ENCODE measurements at regions not wholly inside any gene's neighbourhood (a gene's known extent, or its start where the extent isn't known, plus 50 kb on each side); places are given as distances from the start of the nearest gene placed in this dataset.

DNA sequence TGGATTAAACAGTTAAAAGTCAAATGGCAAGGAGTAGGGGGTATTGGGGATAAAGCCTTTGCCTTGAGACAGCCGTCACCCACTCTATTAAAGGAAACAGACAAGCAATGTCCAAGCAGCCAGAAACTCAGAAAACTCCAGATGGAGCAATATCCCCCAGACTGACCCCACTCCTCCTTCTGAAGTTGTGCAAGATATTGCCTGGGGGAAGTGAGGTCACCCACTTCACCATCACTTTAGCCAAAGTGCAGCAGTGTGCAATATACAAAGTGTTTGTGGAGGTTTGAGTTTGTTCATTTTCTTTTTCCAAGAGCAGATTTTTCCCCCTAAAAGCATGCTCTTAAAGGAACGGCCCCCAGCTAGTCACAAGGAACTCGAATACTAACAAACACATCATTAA lies 125.1 kb downstream of the ETS2 start:
- Histone ChIP-seq H3K4me3 (ENCODE audit: low read depth in 1 of 3, low read length in 3 of 3) (no peak overlapping the region), H3K9ac (ENCODE audit: low read depth in 1 of 2, low read length in 2 of 2) (no peak overlapping the region), H3K4me1 (ENCODE audit: control insufficient read depth in 4 of 4, insufficient read depth in 4 of 4, low read length in 3 of 4) (peaks cover 0 to 3% (median 0%) of the 10 kb centered on the region in 4 donors), H3K36me3 (ENCODE audit: control insufficient read depth in 4 of 4, insufficient read depth in 3 of 4, low read depth in 1 of 4, low read length in 3 of 4) (no peaks in the 10 kb centered on the region), H3K27me3 (ENCODE audit: control insufficient read depth in 4 of 4, insufficient read depth in 4 of 4, low read length in 3 of 4) (no peaks in the 10 kb centered on the region), H3K27ac (ENCODE audit: low read depth in 1 of 2, low read length in 2 of 2) (no peak overlapping the region), H3K9me3 (ENCODE audit: control insufficient read depth in 4 of 4, low read length in 3 of 4) (no peaks in the 10 kb centered on the region)
- peak; percentile 26 to 43 for TF ChIP-seq RXRA (IDR thresholded peaks at IDR 0.05)
- TF ChIP-seq FOXA1 (IDR thresholded peaks at IDR 0.05), result no peak
- TF ChIP-seq NR2F2 (IDR thresholded peaks at IDR 0.05), result peak; percentile 56
- TF ChIP-seq RAD21 (IDR thresholded peaks at IDR 0.05), result peak in 1 of 2 donors; percentile 9
- no peak for TF ChIP-seq FOXA2 (IDR thresholded peaks at IDR 0.05)
- TF ChIP-seq, protein P1, sequence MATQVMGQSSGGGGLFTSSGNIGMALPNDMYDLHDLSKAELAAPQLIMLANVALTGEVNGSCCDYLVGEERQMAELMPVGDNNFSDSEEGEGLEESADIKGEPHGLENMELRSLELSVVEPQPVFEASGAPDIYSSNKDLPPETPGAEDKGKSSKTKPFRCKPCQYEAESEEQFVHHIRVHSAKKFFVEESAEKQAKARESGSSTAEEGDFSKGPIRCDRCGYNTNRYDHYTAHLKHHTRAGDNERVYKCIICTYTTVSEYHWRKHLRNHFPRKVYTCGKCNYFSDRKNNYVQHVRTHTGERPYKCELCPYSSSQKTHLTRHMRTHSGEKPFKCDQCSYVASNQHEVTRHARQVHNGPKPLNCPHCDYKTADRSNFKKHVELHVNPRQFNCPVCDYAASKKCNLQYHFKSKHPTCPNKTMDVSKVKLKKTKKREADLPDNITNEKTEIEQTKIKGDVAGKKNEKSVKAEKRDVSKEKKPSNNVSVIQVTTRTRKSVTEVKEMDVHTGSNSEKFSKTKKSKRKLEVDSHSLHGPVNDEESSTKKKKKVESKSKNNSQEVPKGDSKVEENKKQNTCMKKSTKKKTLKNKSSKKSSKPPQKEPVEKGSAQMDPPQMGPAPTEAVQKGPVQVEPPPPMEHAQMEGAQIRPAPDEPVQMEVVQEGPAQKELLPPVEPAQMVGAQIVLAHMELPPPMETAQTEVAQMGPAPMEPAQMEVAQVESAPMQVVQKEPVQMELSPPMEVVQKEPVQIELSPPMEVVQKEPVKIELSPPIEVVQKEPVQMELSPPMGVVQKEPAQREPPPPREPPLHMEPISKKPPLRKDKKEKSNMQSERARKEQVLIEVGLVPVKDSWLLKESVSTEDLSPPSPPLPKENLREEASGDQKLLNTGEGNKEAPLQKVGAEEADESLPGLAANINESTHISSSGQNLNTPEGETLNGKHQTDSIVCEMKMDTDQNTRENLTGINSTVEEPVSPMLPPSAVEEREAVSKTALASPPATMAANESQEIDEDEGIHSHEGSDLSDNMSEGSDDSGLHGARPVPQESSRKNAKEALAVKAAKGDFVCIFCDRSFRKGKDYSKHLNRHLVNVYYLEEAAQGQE (IDR thresholded peaks at IDR 0.05), result no peak
- no peak for TF ChIP-seq TAF1 (conservative IDR thresholded peaks at IDR 0.05)
- no peak for TF ChIP-seq EGR1 (IDR thresholded peaks at IDR 0.05; ENCODE audit: low read depth in 2 of 2)
- no peak for DNase-seq (ENCODE audit: low spot score)
- WGBS, result 51% methylated on average over 3 of the region's 3 CpGs

DNA sequence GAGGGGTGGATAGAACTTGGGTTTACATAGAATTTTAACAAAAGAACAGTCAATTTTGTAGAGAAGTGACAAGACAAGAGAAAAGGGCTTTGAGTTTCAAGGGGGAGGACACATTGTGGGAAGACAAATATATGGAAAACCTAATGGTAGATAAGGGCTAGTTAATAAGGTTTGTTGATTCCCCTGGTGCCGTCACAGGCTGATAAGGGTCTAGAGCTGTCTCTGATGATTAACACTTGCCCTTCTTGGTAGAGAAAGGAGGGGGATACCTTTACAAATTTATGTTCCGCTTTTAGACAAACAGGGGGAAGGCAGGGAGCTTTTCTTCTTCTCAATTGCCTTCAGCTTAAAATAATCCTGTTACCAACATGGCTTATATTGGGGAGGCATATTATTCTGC lies 124.3 kb downstream of the ETS2 start:
- 89% methylated on average over 2 of the region's 2 CpGs for WGBS
- Histone ChIP-seq H3K9me3 (ENCODE audit: control insufficient read depth in 4 of 4, low read length in 3 of 4) (no peaks in the 10 kb centered on the region), H3K27me3 (ENCODE audit: control insufficient read depth in 4 of 4, insufficient read depth in 4 of 4, low read length in 3 of 4) (no peaks in the 10 kb centered on the region), H3K27ac (ENCODE audit: low read depth in 1 of 2, low read length in 2 of 2) (no peak overlapping the region), H3K9ac (ENCODE audit: low read depth in 1 of 2, low read length in 2 of 2) (no peak overlapping the region), H3K36me3 (ENCODE audit: control insufficient read depth in 4 of 4, insufficient read depth in 3 of 4, low read depth in 1 of 4, low read length in 3 of 4) (no peaks in the 10 kb centered on the region), H3K4me1 (ENCODE audit: control insufficient read depth in 4 of 4, insufficient read depth in 4 of 4, low read length in 3 of 4) (peaks cover 0 to 3% (median 0%) of the 10 kb centered on the region in 4 donors), H3K4me3 (ENCODE audit: low read depth in 1 of 3, low read length in 3 of 3) (no peak overlapping the region)
- TF ChIP-seq SP1 (IDR thresholded peaks at IDR 0.05) (no peak), HNF4G (IDR thresholded peaks at IDR 0.05) (no peak), HNF4A (conservative IDR thresholded peaks at IDR 0.05) (no peak), YY1 (IDR thresholded peaks at IDR 0.05) (no peak), EGR1 (IDR thresholded peaks at IDR 0.05; ENCODE audit: low read depth in 2 of 2) (no peak), FOXA1 (IDR thresholded peaks at IDR 0.05) (no peak), TAF1 (conservative IDR thresholded peaks at IDR 0.05) (no peak), JUND (IDR thresholded peaks at IDR 0.05) (no peak), RXRA (IDR thresholded peaks at IDR 0.05) (no peak), GABPA (IDR thresholded peaks at IDR 0.05 in 1 of 2, conservative IDR thresholded peaks at IDR 0.05 in 1 of 2) (no peak), RAD21 (IDR thresholded peaks at IDR 0.05) (no peak), NR2F2 (IDR thresholded peaks at IDR 0.05) (no peak)
- TF ChIP-seq, protein P2, sequence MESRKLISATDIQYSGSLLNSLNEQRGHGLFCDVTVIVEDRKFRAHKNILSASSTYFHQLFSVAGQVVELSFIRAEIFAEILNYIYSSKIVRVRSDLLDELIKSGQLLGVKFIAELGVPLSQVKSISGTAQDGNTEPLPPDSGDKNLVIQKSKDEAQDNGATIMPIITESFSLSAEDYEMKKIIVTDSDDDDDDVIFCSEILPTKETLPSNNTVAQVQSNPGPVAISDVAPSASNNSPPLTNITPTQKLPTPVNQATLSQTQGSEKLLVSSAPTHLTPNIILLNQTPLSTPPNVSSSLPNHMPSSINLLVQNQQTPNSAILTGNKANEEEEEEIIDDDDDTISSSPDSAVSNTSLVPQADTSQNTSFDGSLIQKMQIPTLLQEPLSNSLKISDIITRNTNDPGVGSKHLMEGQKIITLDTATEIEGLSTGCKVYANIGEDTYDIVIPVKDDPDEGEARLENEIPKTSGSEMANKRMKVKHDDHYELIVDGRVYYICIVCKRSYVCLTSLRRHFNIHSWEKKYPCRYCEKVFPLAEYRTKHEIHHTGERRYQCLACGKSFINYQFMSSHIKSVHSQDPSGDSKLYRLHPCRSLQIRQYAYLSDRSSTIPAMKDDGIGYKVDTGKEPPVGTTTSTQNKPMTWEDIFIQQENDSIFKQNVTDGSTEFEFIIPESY (IDR thresholded peaks at IDR 0.05), result no peak
- TF ChIP-seq, protein P1 (IDR thresholded peaks at IDR 0.05), result no peak
- TF ChIP-seq, protein P3, sequence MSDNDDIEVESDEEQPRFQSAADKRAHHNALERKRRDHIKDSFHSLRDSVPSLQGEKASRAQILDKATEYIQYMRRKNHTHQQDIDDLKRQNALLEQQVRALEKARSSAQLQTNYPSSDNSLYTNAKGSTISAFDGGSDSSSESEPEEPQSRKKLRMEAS (IDR thresholded peaks at IDR 0.05), result no peak
- no peak for DNase-seq (ENCODE audit: low spot score)
